Left renal cortex interstitium (tissue), 4 donors: ENCODE measurements at regions not wholly inside any gene's neighbourhood (a gene's known extent, or its start where the extent isn't known, plus 50 kb on each side); places are given as distances from the start of the nearest gene placed in this dataset.

Source experiments
- DNase-seq, 4 donors: peaks; one replicate each; pipeline ENCODE4 v3.0.0-alpha.2; 2013; ENCODE audit warnings: low read depth in 4 of 4, low spot score in 2 of 4, missing footprints in 1 of 4

DNA sequence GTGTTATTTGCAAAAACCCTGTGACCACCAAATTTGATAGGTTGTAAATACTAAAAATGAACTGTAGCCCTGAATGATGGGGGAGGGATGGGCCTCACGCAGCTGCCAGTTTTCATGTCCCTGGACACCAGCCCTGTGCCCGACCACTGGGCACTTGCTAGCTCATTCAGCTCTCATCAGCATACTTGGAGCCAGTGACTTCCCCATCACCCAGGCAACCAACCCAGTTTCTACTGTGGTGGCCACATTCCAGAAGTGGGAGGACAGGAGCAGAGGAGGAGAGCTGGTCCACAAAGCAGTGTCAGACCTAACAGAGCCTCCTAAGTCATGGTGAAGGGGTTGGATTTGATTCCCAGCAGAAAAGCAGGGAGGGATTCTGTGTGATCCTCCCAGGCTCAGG lies 128.2 kb downstream of the CPEB2 start:
- DNase-seq: no peak

DNA sequence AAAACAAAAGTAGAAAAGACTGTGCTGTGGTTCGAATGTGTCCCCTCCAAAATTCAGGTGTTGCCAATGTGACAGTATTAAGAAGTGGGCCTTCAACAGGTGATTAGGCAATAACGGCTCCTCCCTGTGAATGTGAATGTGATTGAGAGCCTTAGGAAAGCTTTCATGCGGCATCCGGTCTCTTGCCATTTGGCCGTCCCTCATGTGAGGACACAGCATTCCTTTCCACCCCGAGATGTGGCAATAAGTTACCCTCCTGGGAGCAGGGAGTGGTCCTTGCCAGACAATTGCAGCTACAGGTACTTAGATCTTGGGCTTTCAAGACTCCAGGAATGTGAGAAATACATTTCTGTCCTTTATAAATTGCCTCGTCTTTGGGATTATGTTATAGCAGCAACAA lies 129.3 kb downstream of the CPEB2 start:
- DNase-seq: no peak

DNA sequence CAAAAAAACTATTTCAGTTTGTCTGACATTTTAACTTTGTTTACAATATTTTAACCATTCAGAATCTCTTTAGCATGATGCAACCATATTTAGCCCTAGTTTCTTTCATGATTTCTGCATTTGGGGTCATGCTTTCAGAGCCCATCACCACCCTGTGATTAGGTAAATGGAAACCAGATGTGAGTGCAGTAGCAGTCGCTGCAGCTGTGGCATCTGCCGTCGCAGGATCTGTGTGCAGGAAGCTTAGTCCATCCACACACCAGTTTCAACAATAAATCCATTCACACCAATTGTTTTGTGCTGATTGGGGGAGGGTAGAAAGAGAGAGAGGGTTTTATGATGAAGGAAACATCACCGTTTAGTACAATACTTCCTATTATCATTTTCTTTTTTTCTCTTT lies 130.5 kb downstream of the CPEB2 start:
- no peak for DNase-seq

DNA sequence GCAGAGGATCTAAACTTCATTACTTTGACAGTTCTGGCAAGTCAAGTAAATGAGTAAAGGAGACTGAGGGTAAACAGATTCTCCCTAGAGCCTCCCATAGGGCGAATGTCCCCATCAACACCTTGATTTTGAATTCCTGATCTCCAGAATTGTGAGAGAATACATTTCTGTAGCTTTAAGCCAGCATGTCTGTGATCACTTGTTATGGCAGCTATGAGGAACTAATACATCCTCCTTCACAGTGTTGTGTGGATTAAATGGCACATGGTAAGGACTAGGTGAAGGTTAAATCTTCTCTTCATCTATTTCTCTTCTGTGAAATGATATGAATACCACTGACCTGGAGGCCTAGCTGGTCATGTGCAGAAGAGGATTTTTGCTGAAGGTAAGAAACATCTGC lies 137.3 kb downstream of the CPEB2 start:
- no peak for DNase-seq

DNA sequence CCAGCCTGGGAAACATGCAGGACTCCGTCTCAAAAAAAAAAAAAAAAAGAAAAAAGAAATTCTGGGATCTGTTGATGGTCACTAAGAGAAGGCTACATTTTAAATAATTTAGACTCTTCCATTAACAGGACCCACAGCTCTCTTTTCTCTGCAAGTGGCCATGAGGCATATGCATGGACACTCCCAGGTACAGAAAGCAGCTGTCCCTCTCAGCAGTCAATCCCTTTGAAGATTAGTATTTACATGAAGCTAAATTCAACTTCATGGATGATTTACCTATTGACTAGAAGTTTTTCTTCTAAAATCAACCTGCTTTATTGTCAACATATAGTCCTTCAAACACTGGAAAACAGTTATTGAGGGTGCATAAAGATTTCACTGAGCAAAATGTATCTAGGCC lies 139.9 kb downstream of the CPEB2 start:
- DNase-seq: no peak

DNA sequence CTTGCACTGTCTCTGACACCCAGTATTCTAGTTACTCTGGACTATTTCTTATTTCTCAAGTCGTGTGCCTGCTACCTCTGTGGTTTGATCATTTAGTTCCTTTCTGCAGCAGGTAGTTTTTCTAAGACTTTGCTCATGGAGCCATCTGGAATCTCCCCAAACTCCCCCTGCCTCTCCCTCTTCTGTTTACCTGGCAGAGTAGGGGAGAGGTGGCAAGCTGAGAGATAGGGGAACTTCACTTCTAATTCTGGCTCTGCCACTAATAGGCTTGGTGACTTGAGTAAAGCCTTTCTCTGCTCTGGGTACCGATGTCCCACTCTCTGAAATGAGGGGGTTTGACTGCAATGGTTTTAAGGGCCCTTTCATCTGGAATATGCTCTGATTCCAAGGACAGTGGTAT lies 141.3 kb downstream of the CPEB2 start:
- DNase-seq: no peak

DNA sequence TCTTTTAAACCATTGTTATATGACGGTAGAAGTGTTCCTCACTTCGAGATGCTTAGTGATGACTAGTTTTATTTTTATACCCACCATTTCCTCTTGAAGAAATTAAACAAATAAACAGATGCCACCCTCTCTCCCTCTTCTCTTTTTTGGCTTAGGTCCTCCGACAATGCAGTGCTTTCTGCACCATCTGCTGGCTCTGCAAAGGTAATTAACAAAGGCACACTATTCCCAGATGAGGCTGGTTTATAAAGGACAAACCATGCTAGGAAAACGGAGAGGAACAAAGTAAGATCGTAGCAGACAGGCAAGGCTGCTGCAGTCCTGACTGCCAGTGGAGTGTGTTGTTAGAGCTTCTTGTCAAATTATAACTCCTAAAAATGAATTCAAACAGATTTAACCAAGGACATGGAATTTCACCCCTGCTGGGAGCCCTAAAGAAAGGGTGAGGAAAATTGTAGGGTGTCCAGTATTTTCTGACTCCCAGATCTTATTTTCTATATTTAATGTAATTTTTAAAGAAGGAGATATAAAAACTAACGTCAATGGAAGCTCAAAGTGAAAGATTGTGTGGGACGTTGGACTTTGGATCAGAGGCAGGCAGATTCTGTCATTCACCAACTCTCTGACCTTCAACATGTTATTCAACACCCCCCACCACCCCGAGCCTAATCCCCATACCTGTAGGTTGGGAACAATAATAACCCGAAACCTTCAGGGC lies 142.1 kb downstream of the CPEB2 start:
- DNase-seq: no peak

DNA sequence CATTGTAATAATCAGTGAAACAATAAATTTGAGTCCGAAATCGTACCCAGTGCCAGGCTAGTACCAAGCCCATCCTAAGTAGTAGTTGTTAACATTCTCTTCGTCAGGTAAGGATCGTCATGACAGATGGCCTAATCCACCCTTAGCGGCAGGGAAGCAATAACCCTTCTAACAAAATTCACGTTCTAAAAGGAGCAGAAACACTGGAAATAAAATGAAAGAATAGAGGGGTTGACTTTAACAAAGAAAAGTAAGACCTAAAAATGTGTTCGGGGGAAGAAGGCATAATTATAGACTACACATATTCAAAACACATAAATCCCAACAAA lies 142.7 kb downstream of the CPEB2 start:
- no peak for DNase-seq

DNA sequence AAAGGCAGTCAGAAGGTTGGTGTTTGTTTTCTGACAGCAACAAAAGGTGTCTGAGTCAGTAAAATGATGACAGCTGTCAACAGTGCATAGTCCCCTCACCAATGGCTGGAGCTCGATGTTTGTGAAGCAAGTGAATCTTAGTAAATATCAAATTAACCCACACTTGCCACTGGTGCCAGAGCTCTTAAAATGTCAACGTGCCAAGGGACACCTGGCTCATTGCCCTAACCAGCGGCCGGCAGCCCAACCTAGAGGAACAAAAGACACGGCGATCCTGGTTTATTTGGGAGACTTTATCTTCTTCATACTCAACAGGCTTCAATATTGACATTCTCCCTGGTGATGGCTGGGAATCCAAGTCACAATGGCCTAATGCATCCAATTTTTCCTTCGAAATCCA lies 143.4 kb downstream of the CPEB2 start:
- no peak for DNase-seq

DNA sequence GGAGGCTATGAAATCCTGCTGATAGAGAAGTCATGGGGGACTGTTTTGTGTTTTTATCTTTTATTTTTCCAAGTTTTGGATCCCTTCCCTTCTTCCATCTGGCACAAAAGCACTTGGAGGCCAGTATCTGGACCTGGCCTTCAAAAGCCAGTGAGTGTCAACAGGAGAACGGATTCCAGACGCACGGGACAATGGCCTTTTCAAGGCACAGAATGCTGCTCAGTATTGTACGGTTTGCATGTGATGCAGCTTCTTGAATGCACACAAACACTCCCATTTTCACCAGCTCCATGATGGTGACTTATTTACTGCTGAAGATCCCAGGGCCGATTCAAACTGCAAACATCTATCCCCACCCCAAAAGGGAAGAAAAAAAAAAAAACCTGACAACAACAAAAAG lies 145.4 kb downstream of the CPEB2 start:
- DNase-seq: no peak

DNA sequence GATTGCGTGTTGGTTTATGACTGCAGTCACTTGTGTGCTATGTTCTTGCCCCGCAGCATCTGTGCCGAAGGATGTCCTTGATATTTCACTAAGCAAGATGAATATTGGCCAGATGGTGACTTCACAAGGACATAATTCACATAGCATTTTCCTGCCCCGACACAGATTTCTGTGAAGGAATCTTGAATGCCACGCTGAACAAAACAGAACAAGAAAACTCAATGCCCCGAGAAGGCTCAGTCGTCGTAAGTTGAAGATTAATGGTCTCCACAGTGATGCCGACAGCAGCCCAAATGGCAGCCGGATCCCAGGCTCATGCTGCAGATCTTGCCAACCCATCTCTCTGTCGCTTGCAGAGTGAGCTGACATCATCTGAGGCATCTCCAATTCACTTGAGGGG lies 145.9 kb downstream of the CPEB2 start:
- no peak for DNase-seq

DNA sequence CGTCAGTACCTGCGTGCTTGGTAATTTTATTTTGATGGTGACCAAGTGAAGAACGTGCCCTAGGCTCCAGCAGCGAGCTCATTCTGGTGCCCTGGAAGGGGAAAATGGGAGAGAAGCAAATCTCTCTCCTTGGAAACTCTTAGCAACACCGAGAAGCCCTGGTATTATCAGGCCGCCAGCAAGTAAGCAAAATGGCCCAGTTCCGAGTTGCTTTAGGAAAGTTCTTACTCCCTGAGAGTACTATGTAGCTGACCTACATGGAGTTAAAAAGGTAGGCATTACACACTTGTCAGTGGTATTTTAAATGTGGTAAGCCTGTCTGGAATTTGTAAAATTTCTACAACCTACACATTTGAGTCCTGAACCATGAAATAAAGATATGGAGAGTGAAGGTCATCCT lies 146.4 kb downstream of the CPEB2 start:
- DNase-seq: no peak

DNA sequence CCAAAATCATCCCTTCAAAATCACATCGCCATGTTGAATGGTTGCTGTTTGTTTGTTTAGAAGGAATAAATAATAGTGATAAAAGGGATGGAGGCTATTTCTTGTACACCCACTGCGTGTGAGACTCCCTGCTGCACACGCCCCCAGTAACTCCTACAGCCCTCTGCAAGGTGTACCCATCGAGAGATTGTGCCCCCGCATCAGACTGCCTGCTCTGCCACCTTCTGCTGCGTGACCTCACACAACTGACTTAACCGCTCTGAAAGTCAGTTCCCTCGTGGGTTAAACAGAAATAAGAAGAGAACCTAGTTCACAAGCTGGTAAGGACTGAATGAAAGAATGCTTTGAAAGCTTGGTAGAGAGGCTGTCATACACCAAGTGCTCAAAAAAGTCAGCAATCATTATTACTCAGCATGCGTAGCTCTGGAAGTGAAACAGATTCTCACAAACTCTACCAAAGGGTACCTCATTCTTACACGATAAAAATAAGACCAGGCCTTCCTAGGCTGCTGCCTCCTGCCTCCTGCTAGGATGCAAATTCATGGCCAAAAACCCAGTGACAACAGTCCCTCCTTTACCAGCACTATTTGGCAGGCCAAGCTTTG lies 147.1 kb downstream of the CPEB2 start:
- DNase-seq: no peak

DNA sequence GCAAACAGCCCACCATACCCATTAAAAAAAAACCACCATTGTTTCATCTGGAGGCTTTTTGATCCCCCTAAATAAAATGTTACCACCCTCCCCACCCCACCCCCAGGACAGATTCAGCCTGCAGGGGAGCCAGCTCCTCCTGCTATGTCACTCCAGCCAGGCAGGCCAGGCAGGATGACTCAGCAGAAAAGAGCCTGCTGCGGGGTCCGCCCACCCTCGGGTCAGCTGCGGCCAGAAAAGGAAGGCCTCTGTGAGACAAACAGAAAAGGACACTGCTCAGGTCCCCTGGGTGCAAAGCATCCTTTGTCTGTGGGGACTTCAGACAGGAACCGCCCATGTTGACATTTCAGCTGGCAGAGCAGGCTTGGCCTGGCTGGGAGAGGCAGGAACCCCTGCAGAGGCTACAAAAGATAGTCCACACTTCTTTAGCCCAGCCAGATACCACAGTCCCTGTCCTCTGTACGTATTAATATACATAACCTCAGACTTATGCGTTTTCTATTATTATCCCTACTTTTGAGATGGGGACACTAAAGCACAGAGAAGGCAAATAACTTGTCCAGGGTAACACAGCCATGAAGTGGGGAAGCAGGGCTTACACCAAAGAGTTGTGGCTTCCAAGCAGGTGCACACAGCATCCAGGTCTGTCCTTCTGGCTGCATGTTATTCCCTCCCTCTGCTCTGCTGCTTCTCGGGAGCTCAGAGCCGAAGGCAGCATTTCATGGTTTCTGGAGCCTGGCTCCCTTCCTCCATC lies 147.7 kb downstream of the CPEB2 start:
- DNase-seq: peak in 1 of 4 donors; percentile 28

DNA sequence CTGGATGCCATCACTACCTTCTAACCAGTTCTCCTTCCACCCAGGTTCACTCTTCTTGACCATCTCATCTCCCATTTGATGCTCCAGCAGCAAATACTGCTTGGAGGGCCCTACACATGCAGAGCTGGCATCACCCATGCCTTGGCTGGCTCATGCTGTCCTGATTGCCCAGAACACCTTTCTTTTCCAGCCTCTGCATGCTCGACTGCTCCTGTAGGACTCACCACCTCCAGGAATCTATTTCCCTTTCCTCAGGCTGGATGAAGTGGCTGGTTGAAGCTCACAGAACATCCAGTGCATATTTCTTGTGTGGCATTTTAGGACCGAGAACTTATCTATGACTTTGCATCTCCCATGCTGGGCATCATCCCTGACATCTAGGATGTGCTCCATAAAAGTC lies 148.3 kb downstream of the CPEB2 start:
- no peak for DNase-seq

DNA sequence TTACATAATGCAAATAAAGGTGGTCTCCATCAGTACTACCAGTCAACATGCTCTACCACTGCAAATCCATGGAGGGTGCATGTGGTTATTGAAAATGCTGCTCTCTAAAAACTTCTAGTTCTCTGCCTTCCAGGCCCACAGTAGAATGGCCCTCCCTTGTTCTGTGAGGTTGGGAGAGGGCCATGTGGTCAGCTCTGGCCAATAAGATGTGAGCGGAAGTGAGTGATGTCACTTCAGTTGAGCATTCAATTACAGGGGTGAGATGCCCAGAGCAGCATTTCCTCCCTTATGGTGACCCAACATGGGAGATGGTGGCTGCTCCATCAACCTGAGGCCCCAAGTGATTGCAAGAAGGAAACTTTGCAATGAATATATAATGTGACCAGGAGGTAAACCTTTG lies 148.8 kb downstream of the CPEB2 start:
- no peak for DNase-seq

DNA sequence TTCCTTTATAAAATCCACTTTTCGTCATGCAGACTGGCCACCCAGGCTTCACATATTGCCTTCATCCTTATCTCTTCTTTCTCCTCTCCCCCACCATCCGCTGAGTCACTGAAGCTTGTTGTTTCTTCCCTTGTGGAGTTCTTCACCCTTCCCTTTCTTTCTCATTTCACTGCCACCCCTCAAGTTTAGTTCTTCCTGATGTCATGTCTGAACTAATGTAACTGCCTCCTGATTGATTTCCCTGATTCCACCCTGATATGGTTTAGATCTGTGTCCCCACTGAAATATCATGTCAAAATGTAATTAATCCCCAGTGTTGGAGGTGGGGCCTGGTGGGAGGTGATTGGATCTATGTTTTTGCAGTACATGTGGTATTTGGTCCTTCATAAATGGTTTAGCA lies 151.4 kb downstream of the CPEB2 start:
- no peak for DNase-seq

DNA sequence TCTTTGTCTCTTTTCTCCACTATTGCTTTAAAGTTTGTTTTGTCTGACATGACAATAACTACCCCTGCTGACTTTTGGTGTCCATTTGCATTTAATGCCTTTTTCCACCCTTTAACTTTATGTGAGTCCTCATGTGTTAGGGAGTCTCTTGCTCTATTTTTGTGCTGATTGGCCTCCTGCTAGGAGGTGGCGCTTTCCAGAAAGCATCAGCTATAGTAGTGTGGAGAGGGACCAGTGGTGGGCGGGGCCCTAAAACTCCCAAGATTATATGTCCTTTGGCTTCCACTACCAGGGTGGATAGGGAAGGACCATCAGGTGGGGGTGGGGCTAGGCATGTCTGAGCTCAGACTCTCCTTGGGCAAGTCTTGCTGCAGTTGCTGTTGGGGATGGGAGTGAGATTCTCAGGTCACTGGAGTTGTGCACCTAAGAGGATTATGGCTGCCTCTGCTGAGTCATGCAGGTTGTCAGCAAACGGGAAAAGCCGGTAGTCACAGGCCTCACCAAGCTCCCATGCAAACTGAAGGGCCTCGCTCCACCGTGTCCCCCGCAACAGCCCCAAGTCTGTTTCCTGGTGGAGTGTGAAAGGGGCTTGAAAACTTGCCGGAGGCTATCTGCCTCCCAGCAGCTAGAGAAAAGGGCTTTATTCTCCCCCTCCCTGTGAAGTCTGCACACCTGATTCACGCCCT lies 156.3 kb downstream of the CPEB2 start:
- DNase-seq: no peak

DNA sequence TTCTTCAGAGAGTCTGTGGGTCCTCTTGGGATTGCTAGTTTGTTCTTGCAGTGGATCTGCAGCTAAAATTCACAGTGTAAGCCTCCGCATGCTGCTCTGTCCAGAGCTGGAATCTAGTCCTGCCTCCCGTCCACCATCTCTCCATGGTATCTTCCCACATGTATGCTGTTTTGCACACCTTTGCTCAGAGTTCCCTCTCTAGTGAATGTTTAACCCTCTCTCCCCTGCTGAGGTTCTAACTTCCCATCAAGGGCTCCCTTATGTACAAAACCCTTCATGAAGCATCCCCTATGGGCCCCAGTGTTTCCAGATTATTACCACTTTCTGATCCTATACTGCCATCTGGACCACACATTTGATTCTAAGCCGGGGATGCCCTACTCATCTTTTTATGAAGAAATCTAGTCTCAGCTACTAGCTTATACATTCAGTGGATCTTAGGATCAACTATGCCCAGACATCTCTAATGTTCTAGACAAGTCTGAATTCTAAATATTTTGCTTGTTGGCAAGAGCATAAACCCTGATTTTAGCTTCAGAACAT lies 157.3 kb downstream of the CPEB2 start:
- no peak for DNase-seq

DNA sequence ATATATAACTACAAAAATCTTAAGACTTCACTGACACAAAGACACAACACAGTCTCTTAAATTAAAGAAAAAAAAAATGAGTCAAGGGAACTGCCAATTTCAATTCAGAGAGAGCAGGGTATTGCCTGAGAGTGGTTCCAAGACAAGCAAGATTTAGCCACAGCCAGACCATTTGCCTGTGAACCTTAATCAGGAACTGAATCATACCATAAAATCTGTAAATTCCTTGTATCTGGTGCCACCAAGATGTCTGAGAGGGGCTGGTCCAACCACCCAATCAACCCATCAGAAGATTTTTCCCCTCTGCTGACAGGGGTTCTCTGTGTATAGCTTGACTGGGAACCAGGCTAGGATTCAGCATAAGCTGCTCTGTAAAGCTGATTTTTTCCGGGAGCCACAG lies 159.2 kb downstream of the CPEB2 start:
- DNase-seq: no peak

DNA sequence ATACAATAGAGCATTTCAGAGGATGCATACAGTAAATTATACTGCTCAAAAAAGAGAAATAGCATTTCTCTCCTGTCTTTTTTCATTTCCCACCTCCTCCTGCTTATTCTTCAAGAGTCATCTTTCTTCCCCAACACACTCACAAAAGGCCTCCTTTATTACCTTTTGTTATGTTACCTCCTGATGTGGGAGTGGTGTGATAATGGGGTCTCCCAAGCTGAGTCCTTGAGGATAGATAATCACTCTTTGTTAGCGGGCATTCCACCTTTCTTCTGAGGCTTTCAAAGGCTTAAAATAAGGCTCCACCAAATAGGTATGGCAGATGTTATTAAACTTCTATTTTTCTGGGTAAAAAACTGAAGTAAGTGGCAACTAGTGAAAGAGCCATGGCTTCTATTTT lies 159.8 kb downstream of the CPEB2 start:
- no peak for DNase-seq
